ENCODE measurements at regions not wholly inside any gene's neighbourhood (a gene's known extent, or its start where the extent isn't known, plus 50 kb on each side); places are given as distances from the start of the nearest gene placed in this dataset.
"Not testable (repeated sequence)": the region's sequence is repeated elsewhere in the genome, so short reads cannot be mapped to it uniquely, and the experiment has no call there.

DNA sequence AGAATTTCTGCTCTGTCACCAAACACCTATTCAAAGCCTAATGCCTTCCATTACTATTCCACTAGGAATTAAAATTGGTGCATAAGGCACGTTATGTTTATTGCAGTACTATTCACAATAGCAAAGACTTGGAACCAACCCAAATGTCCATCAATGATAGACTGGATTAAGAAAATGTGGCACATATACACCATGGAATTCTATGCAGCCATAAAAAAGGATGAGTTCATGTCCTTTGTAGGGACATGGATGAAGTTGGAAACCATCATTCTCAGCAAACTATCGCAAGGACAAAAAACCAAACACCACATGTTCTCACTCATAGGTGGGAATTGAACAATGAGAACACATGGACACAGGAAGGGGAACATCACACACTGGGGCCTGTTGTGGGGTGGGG is 902.1 kb downstream of the UQCRFS1 start:
- H3K27me3 ChIP-seq (replicated peaks in 1 of 2; ENCODE audit: control insufficient read depth in 2 of 2, insufficient read depth in 2 of 2, low read length in 1 of 2); POLR2A ChIA-PET; H3K4me3 ChIP-seq; H3K79me2 ChIP-seq (ENCODE audit: control insufficient read depth, insufficient read depth, low read length); SMC1A ChIA-PET (ENCODE audit: uncharacterized antibody, unreplicated experiment); H3K4me1 ChIP-seq (ENCODE audit: control insufficient read depth, insufficient read depth, low read length); H3K4me2 ChIP-seq (ENCODE audit: control insufficient read depth, insufficient read depth); H3K9ac ChIP-seq (ENCODE audit: control insufficient read depth, insufficient read depth, low read length); H3K9me3 ChIP-seq (replicated peaks; ENCODE audit: control insufficient read depth, insufficient read depth, low read length); BruUV-seq (replicated peaks); H3K36me3 ChIP-seq (ENCODE audit: control insufficient read depth in 2 of 2, insufficient read depth in 2 of 2, low read length in 1 of 2); RAD21 ChIA-PET (ENCODE audit: unreplicated experiment); intact Hi-C loops (cut with micrococcal nuclease; ENCODE audit: unreplicated experiment); H4K20me1 ChIP-seq (ENCODE audit: control insufficient read depth, insufficient read depth); H3K27ac ChIP-seq (ENCODE audit: control insufficient read depth, insufficient read depth); H2AFZ ChIP-seq (ENCODE audit: control insufficient read depth, low read depth, low read length); ATAC-seq; DNase-seq (ENCODE audit: low read depth, low spot score); FAIRE-seq; CTCF ChIA-PET; in situ Hi-C loops (cut with MboI): not testable (repeated sequence)
- WGBS (ENCODE audit: insufficient coverage, insufficient replicate concordance, low lambda C conversion rate, missing lambda C conversion rate): 5% methylated on average over 1 of the region's 2 CpGs

- H3K9ac ChIP-seq (ENCODE audit: control insufficient read depth, insufficient read depth, low read length): no peak overlapping the region
- intact Hi-C loops (cut with micrococcal nuclease; ENCODE audit: unreplicated experiment): no loop called here
- H3K36me3 ChIP-seq (ENCODE audit: control insufficient read depth in 2 of 2, insufficient read depth in 2 of 2, low read length in 1 of 2): no peaks in the 10 kb centered on the region
- H3K4me1 ChIP-seq (ENCODE audit: control insufficient read depth, insufficient read depth, low read length): no peaks in the 10 kb centered on the region
- no peak for ATAC-seq
- no peaks in the 10 kb centered on the region for H3K79me2 ChIP-seq (ENCODE audit: control insufficient read depth, insufficient read depth, low read length)
- H3K27ac ChIP-seq (ENCODE audit: control insufficient read depth, insufficient read depth): no peak overlapping the region
- no peak for FAIRE-seq
- no peak overlapping the region for H3K4me2 ChIP-seq (ENCODE audit: control insufficient read depth, insufficient read depth)
- ChIA-PET CTCF (no interaction called here), RAD21 (ENCODE audit: unreplicated experiment) (no interaction called here), SMC1A (ENCODE audit: uncharacterized antibody, unreplicated experiment) (interaction anchor here (0.7 kb wide), 1 partner anchor 13 kb away, joined by 3 read pairs; no protein-coding TSS in a partner anchor), POLR2A (no interaction called here)
- 13% methylated on average over 5 of the region's 5 CpGs for WGBS (ENCODE audit: insufficient coverage, insufficient replicate concordance, low lambda C conversion rate, missing lambda C conversion rate)
- H3K9me3 ChIP-seq (replicated peaks; ENCODE audit: control insufficient read depth, insufficient read depth, low read length): no peaks in the 10 kb centered on the region; the same call in 2 of the 3 replicates
- TF ChIP-seq HSF1 (IDR thresholded peaks at IDR 0.05; ENCODE audit: low read depth, low read length) (no peak), POLR2A (IDR thresholded peaks at IDR 0.05; ENCODE audit: low read depth, low read length) (no peak)
- no peaks in the 10 kb centered on the region for H3K27me3 ChIP-seq (replicated peaks in 1 of 2; ENCODE audit: control insufficient read depth in 2 of 2, insufficient read depth in 2 of 2, low read length in 1 of 2)
- H4K20me1 ChIP-seq (ENCODE audit: control insufficient read depth, insufficient read depth): no peaks in the 10 kb centered on the region
- no peak for DNase-seq (ENCODE audit: low read depth, low spot score)
- H2AFZ ChIP-seq (ENCODE audit: control insufficient read depth, low read depth, low read length): no peak overlapping the region
- in situ Hi-C loops (cut with MboI): no loop called here
- BruUV-seq (replicated peaks): no TSS peak
- no peak overlapping the region for H3K4me3 ChIP-seq
Observed at GRCh38 chr19:28309070-28309469, 903.9 kb downstream of the UQCRFS1 start.
